HG03108 (cell line): ENCODE measurements at regions not wholly inside any gene's neighbourhood (a gene's known extent, or its start where the extent isn't known, plus 50 kb on each side); places are given as distances from the start of the nearest gene placed in this dataset.
"Not testable (repeated sequence)": the region's sequence is repeated elsewhere in the genome, so short reads cannot be mapped to it uniquely, and the experiment has no call there.

Source experiments
- ATAC-seq: cut with Tn5 transposase; IDR thresholded peaks from one replicate; pipeline ENCODE4 v1.9.1; 2021; ENCODE audit warnings: moderate library complexity; ENCODE audit not compliant: unreplicated experiment

DNA sequence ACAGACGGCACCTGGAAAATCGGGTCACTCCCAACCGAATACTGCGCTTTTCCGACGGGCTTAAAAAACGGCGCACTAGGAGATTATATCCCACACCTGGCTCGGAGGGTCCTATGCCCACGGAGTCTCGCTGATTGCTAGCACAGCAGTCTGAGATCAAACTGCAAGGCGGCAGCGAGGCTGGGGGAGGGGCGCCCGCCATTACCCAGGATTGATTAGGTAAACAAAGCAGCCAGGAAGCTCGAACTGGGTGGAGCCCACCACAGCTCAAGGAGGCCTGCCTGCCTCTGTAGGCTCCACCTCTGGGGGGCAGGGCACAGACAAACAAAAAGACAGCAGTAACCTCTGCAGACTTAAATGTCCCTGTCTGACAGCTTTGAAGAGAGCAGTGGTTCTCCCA is 64.5 kb downstream of the SLC30A10 start:
- ATAC-seq, result not testable (repeated sequence)

DNA sequence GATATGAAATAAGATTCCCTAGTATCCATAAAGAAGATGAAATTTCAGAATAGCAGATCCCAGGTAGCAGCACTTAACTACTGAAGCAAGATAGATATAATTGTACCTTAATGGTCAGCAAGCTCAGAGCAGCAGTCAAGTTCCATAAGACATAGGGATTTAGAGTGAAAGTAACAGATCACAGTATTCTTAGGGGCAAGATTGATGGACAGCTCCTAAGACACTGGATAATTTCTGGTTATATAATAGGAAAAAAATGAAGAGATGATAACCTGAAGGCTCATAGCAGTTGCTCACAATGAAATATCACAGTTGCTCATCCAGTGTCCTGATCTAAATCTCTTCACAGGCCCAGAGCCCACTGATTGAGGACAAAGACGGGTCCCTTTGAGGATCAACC is 66.0 kb downstream of the SLC30A10 start:
- no peak for ATAC-seq

DNA sequence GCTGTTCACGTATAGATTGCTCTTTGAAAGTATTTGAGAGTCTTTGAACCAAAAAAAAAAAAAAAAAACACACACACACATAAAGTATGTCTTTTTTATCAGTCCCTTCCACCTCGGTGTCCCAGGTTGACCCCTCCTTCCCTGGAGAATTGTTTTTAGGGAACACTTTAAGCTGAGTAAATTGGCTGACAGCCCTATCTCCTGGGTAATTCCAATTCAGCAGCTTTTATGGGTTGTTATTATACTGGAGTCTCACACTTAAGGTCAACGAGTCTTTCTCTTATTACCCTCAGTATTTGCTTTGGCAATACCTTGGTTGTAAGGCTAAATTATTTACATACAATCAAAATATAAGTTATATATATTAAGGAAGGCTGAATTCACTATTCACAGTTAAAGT is 69.4 kb downstream of the SLC30A10 start:
- no peak for ATAC-seq

DNA sequence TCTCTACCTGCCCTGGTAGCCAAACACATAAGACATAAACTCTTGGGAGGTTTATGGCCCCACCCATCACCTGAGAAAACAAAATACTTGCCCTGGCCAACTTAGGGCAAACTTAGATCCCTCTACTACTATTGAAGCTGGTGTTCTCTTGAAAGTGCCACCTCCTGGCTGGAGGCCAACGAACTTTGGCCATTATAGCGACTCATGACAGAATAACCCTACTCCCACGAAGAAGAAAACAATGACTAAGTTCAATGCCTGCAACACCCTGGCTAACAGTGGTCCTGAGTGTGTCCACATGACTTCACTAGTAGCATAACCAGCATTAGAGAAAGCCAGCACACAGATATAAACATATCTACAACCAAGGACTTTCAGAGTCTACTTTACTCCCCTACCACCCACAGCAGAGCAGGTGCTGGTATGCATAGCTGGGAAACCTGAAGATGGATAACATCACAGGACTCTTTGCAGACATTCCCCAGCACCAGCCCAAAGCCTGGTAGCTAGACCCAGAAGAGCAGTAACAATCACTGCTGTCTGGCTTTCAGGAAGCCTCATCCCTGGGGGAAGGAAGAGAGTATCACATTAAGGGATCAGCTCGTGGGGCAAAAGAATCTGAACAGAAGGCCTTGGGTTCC is 81.0 kb downstream of the SLC30A10 start:
- no peak for ATAC-seq

DNA sequence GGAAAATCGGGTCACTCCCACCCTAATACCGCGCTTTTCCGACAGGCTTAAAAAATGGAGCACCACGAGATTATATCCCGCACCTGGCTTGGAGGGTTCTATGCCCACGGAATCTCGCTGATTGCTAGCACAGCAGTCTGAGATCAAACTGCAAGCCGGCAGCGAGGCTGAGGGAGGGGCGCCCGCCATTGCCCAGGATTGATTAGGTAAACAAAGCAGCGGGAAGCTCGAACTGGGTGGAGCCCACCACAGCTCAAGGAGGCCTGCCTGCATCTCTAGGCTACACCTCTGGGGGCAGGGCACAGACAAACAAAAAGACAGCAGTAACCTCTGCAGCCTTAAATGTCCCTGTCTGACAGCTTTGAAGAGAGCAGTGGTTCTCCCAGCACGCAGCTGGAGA is 88.8 kb downstream of the SLC30A10 start:
- not testable (repeated sequence) for ATAC-seq

DNA sequence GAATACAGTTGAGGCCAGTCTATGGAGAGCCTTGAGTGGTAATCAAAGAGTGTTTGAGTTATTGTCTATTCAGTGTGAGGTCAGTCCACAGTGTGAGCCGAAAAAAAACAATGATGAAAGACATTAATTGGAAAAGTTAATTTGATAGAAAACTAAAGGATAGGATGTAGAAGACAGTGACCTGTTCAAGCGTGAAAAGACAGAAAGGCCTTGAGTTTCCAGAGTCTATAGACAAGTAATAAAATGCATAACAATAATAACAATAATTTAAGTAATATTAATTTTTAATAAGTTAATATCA is 90.4 kb downstream of the SLC30A10 start:
- ATAC-seq, result no peak

DNA sequence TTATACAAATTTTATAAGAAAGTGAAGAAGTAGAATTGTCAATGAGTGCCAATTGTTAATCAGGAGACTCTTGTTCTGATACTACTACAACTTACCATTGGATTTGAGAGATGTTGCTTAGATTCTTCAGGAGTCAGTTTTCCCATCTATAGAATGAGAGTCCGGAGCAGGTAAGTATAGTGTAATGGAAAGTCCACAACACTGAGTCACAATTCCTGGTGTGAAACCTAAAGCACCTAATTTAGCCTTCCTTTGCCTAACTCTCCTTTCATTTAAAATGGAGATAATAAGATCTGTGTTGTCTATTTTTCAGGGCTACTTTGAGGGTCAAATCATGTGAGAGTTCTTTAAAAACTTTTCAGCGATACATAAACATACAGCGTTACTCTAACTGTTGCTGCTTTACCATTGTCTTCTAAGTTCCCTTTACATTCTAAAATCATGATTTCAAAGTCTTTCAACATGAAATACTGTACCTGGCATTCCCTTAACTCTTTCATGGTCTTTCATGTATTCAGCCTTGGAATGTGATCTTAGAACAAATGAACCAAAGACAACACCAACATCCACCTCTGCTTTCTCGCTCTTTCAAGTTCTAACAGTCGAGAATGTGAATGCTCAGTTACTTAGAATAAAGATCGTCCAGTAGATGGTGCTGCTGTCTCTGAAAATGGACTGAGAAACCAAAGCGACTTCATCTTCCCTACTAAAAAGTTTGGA is 90.9 kb downstream of the SLC30A10 start:
- ATAC-seq, result no peak

DNA sequence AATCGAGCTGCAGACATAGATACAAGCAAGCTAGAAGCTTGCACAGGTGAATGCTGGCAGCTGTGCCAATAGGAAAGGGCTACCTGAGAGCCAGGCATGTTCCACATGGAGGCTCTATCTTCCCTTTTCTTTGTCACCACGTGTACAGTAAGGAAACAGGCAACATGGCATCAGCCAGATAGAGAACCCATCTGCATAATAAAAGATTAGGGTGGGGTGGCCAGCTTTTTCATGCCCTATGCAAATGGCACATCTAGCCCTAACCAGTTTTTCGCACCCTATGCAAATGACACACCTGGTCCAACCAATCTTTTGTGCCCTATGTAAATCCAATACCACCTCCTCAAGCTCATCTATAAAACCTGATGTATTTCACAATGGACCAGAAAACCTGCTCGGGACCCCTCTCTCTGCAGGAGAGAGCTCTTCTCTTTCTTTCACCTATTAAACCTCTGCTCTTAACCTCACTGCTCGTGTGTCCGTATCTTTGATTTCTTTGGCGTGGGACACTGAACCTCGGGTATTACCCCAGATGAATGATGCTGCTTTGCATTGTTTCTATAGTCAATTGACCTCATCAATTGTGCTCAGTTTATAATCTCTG is 93.9 kb downstream of the SLC30A10 start:
- ATAC-seq, result no peak

DNA sequence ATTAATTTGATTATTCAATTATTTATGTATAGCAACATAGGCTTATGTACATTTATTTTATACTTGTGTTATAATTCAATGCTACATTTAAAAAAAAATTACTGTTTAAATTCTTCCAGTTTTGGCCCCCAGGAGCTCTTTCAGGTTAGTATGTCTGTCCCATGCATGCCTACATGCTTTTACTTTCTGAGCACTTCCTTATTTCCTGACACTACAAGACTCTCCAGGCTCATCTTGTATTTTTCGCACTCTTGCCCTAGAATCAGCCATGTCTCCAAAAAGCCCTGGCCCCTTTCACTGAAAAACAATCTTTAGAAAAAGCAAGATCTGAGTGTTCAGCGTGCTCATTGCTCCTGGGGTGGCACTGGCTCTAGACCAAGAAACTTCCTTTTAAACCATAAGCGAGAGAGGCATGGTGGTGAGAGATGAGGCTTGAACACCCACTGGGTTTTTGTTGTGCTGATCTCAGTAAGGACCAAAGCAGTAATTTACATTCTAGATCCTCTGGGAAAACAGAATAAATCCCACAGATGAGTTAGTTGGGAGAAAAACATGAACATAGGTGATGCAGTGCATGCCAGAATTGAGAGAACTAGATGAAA is 95.0 kb downstream of the SLC30A10 start:
- no peak for ATAC-seq

DNA sequence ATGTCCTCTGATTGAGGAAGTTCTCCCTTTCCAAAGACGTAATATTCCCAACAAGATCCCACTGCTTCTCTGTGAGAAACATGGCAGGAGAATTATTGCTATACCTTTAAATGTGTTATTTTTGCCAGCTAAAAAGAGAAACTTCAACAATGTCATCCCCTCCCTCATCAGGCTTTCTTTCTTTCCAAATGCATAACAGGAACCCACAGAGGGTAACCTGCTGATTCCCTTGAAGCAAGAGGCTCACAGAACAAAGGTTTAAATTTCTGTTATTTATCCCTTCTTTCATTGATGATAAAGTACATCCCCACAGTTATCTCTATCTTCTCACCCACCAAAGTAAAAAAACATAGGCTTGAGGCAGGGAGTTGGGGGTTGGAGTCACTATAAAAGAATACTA is 102.1 kb downstream of the SLC30A10 start:
- ATAC-seq, result no peak

DNA sequence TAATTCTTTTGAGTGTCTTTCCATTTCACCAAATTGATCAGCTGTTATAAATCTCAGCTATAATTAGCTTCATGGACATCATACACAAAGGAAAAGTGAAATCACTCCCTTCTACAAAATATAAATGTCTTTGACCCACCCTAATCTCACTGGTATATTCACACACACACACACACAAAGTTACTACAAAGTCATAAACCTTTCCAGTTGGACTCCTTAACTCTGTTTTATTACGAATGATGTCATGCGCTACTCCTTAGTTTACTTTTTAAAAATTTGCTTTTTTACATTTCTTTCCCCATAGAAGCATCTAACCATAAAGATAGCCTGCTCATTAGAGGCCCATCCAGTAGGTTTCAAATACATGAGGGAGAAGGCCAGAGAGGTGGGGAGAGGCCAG is 103.0 kb downstream of the SLC30A10 start:
- no peak for ATAC-seq

DNA sequence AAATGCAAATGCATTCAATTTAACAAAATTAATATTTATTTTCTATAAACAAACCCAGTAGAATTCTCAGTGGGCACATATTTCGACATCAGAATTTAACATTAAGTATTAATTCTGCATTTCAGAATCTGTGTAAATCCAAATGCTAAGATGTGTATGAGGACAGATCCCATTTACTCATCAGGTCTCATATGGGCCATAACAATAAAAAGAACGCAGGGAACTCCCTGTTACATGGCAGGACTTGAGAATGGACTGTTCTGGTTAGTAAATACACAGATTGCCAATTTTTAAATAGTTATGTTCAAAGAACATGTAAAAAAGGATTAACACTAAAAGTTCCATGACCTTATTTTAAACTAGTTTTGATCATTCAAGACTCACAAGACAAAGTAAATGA is 104.0 kb downstream of the SLC30A10 start:
- ATAC-seq, result no peak

DNA sequence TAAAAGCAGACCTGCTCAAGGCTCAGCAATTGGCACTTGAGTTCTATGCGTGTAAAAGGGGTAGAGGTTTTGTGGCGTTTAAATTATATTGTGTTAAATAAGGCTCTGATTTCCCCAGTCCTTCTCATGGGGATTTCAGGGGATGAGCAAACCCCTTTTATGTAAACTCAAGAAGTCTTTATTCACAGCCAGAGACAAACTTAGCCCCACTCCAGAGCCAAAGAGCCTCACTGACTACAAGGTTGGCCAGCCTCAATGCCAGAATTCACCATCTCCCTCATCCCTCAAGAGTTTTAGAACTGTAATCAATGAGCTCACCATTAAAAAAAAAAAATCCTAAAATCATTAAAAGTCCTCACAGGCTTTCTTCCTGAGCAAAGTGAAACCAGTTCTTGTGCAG is 107.8 kb downstream of the SLC30A10 start:
- no peak for ATAC-seq

DNA sequence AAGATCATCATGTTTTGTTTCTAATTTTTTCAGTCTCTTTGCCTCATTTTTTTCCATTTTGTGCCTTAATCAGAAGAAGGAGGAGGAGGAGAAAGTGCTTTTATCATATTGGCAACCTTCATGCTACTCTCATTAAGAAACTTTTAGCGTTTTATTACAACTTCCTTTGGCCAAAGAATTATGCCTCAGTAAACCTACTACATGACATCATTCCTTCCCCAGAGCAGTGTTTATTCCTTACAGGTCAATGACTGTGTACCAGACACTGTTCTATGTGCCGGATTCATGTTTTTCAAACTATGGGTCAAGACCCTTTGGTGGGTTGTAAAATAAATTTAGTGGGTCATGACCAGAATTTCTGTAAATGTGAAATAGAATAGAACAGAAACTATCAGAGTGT is 110.4 kb downstream of the SLC30A10 start:
- ATAC-seq, result no peak

DNA sequence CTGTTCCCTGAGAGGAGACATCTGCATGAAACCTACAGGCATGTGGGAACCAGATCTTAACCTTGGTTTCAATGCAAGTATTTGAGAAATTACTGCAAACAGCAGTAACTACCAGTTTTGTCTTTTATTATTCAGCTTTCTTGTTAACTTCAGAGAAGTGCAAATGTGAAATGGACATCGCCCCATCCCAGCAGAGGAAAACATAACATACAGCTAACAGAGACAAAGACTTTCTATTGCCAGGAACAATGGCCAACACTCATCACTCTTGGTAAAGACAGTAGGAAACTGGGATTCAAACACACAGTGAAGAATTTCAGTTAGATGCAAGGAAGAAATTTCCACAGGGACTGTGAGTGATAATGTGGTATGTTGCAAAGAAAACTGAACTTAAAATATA is 115.1 kb downstream of the SLC30A10 start:
- no peak for ATAC-seq

DNA sequence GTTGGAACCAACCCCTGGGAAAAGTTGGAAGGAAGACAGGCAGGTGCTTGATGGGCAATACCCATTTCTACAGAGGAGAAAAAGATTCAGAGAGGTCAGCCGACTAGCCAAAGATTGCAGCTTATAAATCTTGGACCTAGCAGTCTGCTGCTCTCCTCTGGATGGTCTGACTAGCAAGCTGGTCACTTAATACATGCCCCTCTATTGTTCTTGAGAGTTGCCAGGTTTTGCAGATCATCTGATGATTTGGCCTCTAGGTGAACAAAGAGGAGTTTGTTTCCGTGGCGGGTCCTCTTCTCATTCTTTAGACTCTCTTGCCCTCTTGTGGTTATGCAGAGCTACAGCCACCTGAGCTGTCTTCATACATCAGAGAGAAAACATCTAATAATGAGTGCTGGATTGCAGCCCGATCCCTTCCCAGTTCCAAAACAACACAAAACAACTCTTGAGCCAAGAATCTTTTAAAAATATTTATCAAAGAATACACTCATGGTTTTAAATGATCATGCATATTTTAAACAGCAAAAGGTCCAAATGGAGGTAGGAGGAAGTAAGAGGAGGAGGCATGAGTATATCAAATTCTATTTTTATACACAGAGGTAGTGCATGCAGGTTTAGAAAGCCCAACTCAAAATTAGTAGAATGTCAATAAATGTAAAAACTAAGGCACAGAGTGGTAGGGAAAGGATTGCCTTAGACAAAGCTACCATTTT is 115.7 kb downstream of the SLC30A10 start:
- peak; percentile 88 for ATAC-seq

DNA sequence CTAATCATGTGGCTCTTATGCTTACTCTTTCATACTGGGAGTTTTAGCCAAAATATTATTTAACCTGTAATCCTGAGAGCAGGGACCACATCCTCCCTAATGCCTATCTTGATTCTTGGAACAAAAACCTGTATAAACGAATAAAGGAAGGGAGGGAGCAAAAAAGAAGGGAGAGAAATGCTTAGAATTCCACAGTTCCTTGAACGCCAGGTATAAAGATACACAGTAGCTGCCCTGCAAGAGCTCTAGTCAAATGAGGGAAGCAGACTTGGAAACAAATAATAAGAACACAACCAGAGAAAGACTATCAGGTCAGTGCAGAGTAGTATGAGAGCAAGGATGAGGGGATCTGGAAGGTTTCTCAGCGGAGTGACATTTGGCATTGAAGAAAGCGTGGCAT is 116.3 kb downstream of the SLC30A10 start:
- ATAC-seq, result no peak

DNA sequence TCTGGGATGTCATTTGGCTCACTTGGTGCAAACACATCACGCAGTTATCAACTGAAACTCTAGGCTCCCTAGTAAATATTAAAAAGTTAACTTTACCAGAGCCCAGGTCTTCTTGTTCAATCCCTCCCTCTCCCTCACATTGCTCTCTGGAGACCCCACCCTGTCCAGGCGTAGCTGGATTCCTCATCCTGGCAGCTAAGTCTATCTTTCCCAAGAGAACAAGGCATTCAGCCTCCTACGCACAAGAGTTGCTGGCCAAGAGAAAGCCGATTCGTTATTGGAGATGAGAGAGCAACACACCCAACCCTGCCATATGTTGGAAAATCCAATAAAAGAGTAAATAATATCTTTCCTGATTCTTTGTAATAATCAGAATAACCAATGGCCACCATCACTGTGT is 117.9 kb downstream of the SLC30A10 start:
- ATAC-seq, result no peak

DNA sequence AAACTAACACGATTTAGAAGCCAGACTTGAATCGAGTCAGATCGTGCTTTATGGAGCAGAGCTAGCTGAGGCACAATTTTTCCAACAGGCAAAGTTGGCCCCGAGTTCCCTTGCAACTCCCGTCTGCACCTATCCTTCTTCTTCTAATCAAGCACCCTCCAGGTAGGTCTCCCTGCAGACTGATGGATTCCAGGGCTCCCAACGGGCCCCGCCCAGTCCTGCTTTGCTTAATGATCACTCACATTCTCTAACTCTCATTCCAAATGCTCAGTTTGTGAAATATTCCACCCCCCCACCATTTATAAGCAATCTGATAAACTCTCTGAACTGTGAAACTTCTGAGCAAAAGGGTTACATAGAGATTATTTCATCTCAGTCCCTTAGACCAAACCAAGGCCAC is 119.6 kb downstream of the SLC30A10 start:
- no peak for ATAC-seq

DNA sequence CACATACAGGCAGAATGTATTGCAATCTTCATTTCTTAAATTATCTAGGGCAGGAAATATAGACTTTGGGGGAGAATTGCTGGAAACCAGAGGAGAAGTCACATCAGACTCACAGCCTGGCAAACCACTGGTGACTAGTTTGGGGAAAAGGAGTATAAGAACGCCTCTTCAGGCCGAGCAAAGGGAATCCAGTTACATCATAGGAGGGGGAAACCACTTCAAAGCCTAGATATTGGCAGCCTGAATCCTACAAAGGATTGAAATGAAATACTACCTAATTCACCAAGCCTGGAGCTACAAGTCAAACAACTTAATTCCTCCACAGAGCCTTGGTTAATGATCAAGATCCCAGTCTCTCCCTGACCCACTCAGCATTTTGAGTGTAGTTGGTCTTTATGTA is 121.7 kb downstream of the SLC30A10 start:
- no peak for ATAC-seq

DNA sequence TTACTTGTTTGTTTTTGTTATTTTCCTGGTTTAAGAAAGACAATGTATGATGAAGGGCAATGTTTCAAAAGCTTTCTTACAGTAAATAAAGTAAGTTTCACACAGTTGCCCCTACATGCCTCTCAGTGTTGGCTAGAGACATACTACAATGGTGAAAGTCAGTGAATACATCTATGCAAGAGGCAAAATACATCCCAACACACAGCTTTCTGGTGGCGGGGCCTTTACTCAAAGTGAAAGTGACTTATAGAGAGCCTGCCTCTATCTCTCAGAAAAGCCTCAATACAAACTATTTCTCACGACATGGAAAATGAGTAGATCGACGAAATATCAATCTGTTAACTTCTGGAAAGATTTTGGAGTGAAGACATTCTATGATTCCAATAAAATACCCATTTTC is 122.3 kb downstream of the SLC30A10 start:
- ATAC-seq, result no peak

DNA sequence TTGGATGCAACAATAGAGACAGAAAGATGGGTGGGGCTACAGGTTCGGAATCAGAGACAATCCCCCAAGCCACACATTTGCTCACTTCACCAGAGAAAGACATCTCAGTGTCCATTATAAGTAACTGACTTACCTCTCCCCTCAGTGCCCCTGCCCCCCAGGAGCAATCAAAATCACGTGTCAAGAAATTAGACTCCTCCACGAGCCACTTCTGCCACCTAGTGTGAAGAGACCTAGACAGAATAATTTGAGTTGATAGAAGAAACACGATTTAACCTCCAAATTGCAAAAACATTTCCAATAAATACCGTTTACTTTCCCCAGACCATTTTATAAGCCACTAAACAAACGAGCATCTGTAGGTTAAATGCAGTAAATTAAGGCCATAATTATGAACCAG is 123.2 kb downstream of the SLC30A10 start:
- no peak for ATAC-seq
